ENCODE measurements at regions not wholly inside any gene's neighbourhood (a gene's known extent, or its start where the extent isn't known, plus 50 kb on each side); places are given as distances from the start of the nearest gene placed in this dataset.

- DNase-seq: no peak
- H3K36me3 ChIP-seq: no peaks in the 10 kb centered on the region
- no peaks in the 10 kb centered on the region for H3K4me1 ChIP-seq
- H3K9me3 ChIP-seq: no peaks in the 10 kb centered on the region
- no peak overlapping the region for H3K4me3 ChIP-seq
- H3K9ac ChIP-seq (ENCODE audit: low read depth in 2 of 2, low read length in 2 of 2): no peak overlapping the region
- no peak overlapping the region for H3K27ac ChIP-seq
- H3K27me3 ChIP-seq: no peaks in the 10 kb centered on the region
- intact Hi-C loops (cut with DNase I): loop anchor here (10.0 kb wide), 1 partner anchor 1693 kb away; no protein-coding TSS in a partner anchor
- TF ChIP-seq CTCF (IDR thresholded peaks at IDR 0.05): no peak
These were observed 129.5 kb upstream of the ITGA1 start for GRCh38 chr5:52658246-52658645.

- Histone ChIP-seq H3K36me3 (no peaks in the 10 kb centered on the region), H3K27ac (no peak overlapping the region), H3K9ac (ENCODE audit: low read depth in 2 of 2, low read length in 2 of 2) (no peak overlapping the region), H3K4me3 (no peak overlapping the region), H3K9me3 (no peaks in the 10 kb centered on the region), H3K27me3 (no peaks in the 10 kb centered on the region), H3K4me1 (no peaks in the 10 kb centered on the region)
- intact Hi-C loops (cut with DNase I): no loop called here
- no peak for TF ChIP-seq CTCF (IDR thresholded peaks at IDR 0.05)
- no peak for DNase-seq
These were observed 127.1 kb upstream of the ITGA1 start for GRCh38 chr5:52660621-52661020.

DNA sequence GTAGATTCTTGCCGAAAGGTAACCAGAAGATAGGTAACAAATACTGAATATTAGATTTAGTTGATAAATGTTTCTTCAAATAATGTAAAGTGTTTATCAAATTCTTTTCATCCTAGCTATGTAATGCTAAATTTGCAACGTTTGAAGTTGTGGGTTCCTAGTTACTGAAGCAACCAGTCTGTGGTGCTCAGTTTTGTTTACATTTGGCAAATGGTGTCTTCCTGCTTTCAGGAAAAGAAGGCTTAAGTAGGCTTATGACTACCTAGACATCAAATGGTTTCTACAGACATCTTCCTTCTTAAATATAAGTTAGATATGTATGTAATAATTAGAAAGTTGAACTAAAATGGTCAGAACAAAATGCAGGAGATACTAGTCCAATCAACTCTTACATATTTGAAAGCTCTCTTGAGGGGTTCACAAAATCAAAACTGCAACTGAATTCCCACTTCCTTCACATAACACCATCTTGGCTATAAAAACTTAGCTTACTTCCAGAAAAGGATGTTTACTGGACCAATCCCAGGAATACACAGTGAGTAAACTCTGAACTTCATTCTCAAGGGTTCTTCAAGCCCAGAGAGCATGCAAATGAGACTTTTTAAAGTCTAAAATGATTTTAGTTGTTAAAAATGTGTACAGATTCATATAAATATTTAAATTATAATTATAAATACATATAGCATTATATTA is 125.7 kb upstream of the ITGA1 start:
- DNase-seq: no peak
- no peaks in the 10 kb centered on the region for H3K36me3 ChIP-seq

DNA sequence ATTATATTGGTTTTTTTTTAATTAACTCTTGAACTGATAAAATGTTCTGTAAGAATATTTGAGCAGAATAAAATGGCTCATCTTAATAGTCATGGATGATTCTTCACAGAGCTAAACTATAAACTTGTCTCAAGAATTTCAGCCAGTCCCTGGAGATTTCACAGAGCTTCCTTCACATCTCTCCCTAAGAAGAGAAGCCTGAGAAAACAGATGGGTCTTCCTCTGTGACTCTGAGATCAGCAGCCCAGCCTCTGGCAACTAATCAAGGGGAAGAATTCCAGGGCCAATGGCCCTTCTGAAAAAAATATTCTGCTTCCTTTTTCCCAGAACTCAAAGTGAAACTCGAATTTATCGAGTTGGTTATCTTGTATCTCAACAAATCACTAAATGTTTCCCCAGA is 122.2 kb upstream of the ITGA1 start:
- DNase-seq: no peak
- Histone ChIP-seq H3K9ac (ENCODE audit: low read depth in 2 of 2, low read length in 2 of 2) (no peak overlapping the region), H3K4me3 (no peak overlapping the region), H3K9me3 (no peaks in the 10 kb centered on the region), H3K27ac (no peak overlapping the region), H3K27me3 (no peaks in the 10 kb centered on the region), H3K4me1 (no peaks in the 10 kb centered on the region), H3K36me3 (no peaks in the 10 kb centered on the region)
- intact Hi-C loops (cut with DNase I): no loop called here
- TF ChIP-seq CTCF (IDR thresholded peaks at IDR 0.05): no peak

More for the DNA sequence above, 125.7 kb upstream of the ITGA1 start:
- Histone ChIP-seq H3K4me1 (no peaks in the 10 kb centered on the region), H3K9me3 (no peaks in the 10 kb centered on the region), H3K9ac (ENCODE audit: low read depth in 2 of 2, low read length in 2 of 2) (no peak overlapping the region), H3K4me3 (no peak overlapping the region), H3K27ac (no peak overlapping the region), H3K27me3 (no peaks in the 10 kb centered on the region)
- TF ChIP-seq CTCF (IDR thresholded peaks at IDR 0.05): no peak
- intact Hi-C loops (cut with DNase I): no loop called here

- Histone ChIP-seq H3K4me3 (no peak overlapping the region), H3K27ac (no peak overlapping the region)
These were observed 119.6 kb upstream of the ITGA1 start for GRCh38 chr5:52668139-52668538.

More at GRCh38 chr5:52668139-52668538, 119.6 kb upstream of the ITGA1 start:
- TF ChIP-seq CTCF (IDR thresholded peaks at IDR 0.05): no peak
- H3K9me3 ChIP-seq: no peaks in the 10 kb centered on the region
- intact Hi-C loops (cut with DNase I): no loop called here
- H3K9ac ChIP-seq (ENCODE audit: low read depth in 2 of 2, low read length in 2 of 2): no peak overlapping the region
- no peaks in the 10 kb centered on the region for H3K27me3 ChIP-seq
- H3K36me3 ChIP-seq: no peaks in the 10 kb centered on the region
- no peaks in the 10 kb centered on the region for H3K4me1 ChIP-seq
- no peak for DNase-seq

Measured in colonic mucosa (tissue), 4 donors.